Mammary epithelial cell (primary cell): ENCODE measurements at regions not wholly inside any gene's neighbourhood (a gene's known extent, or its start where the extent isn't known, plus 50 kb on each side); places are given as distances from the start of the nearest gene placed in this dataset.

Experiments used
- CTCF ChIP-seq, 2 donors: IDR thresholded peaks in 1 of 2; conservative IDR thresholded peaks in 1 of 2; 2 replicates each; pipeline ENCODE4 v1.5.1; 2011 to 2012; ENCODE audit warnings: inconsistent platforms in 2 of 2, low read length in 2 of 2, mild to moderate bottlenecking in 2 of 2, control low read depth in 1 of 2, low read depth in 1 of 2; ENCODE audit not compliant: insufficient read depth in 1 of 2; ENCODE audit errors: extremely low read depth in 1 of 2
- EZH2 ChIP-seq: IDR thresholded peaks from 2 replicates; pipeline ENCODE4 v1.6.1; 2012; ENCODE audit warnings: low read length, inconsistent platforms, borderline replicate concordance

GRCh38 chr5:154115291-154115690, 75.2 kb upstream of the GALNT10 start:
- TF ChIP-seq CTCF (conservative IDR thresholded peaks at IDR 0.05 in 1 of 2, IDR thresholded peaks at IDR 0.05 in 1 of 2; ENCODE audit: extremely low read depth in 1 of 2, insufficient read depth in 1 of 2, low read depth in 1 of 2, low read length in 2 of 2) (no peak), EZH2 (no peak)
